ENCODE measurements at regions not wholly inside any gene's neighbourhood (a gene's known extent, or its start where the extent isn't known, plus 50 kb on each side); places are given as distances from the start of the nearest gene placed in this dataset.

- no peak overlapping the region for H3K4me3 ChIP-seq (ENCODE audit: insufficient read depth in 1 of 2, low read depth in 1 of 2, low read length in 2 of 2)
- H3K27ac ChIP-seq (ENCODE audit: low read length, poor library complexity, severe bottlenecking) = no peak overlapping the region
- WGBS = 94% methylated on average over 15 of the region's 15 CpGs
- H3K18ac ChIP-seq (ENCODE audit: low read depth in 1 of 2, low read length in 2 of 2) = no peak overlapping the region
- H3K9me3 ChIP-seq (ENCODE audit: control insufficient read depth, low read length) = no peaks in the 10 kb centered on the region
- H2BK12ac ChIP-seq (ENCODE audit: low read length in 2 of 2) = no peak overlapping the region
- H3K14ac ChIP-seq (ENCODE audit: low read length in 2 of 2) = no peak overlapping the region
- H4K8ac ChIP-seq (ENCODE audit: low read length) = no peak overlapping the region
- peaks cover 0 to 14% of the 10 kb centered on the region in 2 experiments for H3K36me3 ChIP-seq (ENCODE audit: control insufficient read depth in 1 of 2, insufficient read depth in 2 of 2, low read depth in 1 of 2, low read length in 2 of 2)
- no peak for DNase-seq
- H3K9ac ChIP-seq (ENCODE audit: low read length) = no peak overlapping the region
- H2AK5ac ChIP-seq (ENCODE audit: low read length, severe bottlenecking) = no peak overlapping the region
- no peak overlapping the region for H2BK15ac ChIP-seq (ENCODE audit: low read depth, poor library complexity, severe bottlenecking)
- H2BK5ac ChIP-seq (ENCODE audit: low read depth, low read length, poor library complexity, severe bottlenecking) = no peak overlapping the region
- no peak overlapping the region for H3K4ac ChIP-seq (ENCODE audit: low read depth in 1 of 2, low read length in 2 of 2)
- no peaks in the 10 kb centered on the region for H3K27me3 ChIP-seq (ENCODE audit: control insufficient read depth in 1 of 2, insufficient read depth in 1 of 2, low read length in 2 of 2)
- no peak overlapping the region for H2BK120ac ChIP-seq (ENCODE audit: low read depth, low read length)
- peaks cover 59% of the 10 kb centered on the region for H3K79me1 ChIP-seq (replicated peaks; ENCODE audit: low read length, poor library complexity, severe bottlenecking)
- H2AFZ ChIP-seq (ENCODE audit: low read depth, low read length) = no peak overlapping the region
- H3K4me1 ChIP-seq (ENCODE audit: control insufficient read depth, insufficient read depth, low read depth, low read length) = peaks cover 11% of the 10 kb centered on the region
- H4K91ac ChIP-seq (ENCODE audit: low read length) = no peak overlapping the region
- H3K4me2 ChIP-seq (ENCODE audit: low read length, poor library complexity, severe bottlenecking) = no peak overlapping the region
- no peak overlapping the region for H3K23ac ChIP-seq (ENCODE audit: low read length in 2 of 2)
Observed at GRCh38 chr22:25393121-25393805, 171.2 kb upstream of the GRK3 start.

- H4K91ac ChIP-seq (ENCODE audit: low read length) = no peak overlapping the region
- H3K27me3 ChIP-seq (ENCODE audit: control insufficient read depth in 1 of 2, insufficient read depth in 1 of 2, low read length in 2 of 2) = no peaks in the 10 kb centered on the region
- H2BK5ac ChIP-seq (ENCODE audit: low read depth, low read length, poor library complexity, severe bottlenecking) = no peak overlapping the region
- peaks cover 0 to 13% of the 10 kb centered on the region in 2 experiments for H3K36me3 ChIP-seq (ENCODE audit: control insufficient read depth in 1 of 2, insufficient read depth in 2 of 2, low read depth in 1 of 2, low read length in 2 of 2)
- no peak overlapping the region for H3K27ac ChIP-seq (ENCODE audit: low read length, poor library complexity, severe bottlenecking)
- peaks cover 50% of the 10 kb centered on the region for H3K79me1 ChIP-seq (replicated peaks; ENCODE audit: low read length, poor library complexity, severe bottlenecking)
- H3K23ac ChIP-seq (ENCODE audit: low read length in 2 of 2) = no peak overlapping the region
- no peak overlapping the region for H4K8ac ChIP-seq (ENCODE audit: low read length)
- no peak overlapping the region for H3K9ac ChIP-seq (ENCODE audit: low read length)
- no peak overlapping the region for H2BK15ac ChIP-seq (ENCODE audit: low read depth, poor library complexity, severe bottlenecking)
- H3K9me3 ChIP-seq (ENCODE audit: control insufficient read depth, low read length) = no peaks in the 10 kb centered on the region
- DNase-seq = no peak
- H2BK12ac ChIP-seq (ENCODE audit: low read length in 2 of 2) = no peak overlapping the region
- H3K14ac ChIP-seq (ENCODE audit: low read length in 2 of 2) = no peak overlapping the region
- no peak overlapping the region for H3K18ac ChIP-seq (ENCODE audit: low read depth in 1 of 2, low read length in 2 of 2)
- H2BK120ac ChIP-seq (ENCODE audit: low read depth, low read length) = no peak overlapping the region
- no peak overlapping the region for H2AK5ac ChIP-seq (ENCODE audit: low read length, severe bottlenecking)
- H3K4ac ChIP-seq (ENCODE audit: low read depth in 1 of 2, low read length in 2 of 2) = no peak overlapping the region
- no peak overlapping the region for H3K4me3 ChIP-seq (ENCODE audit: insufficient read depth in 1 of 2, low read depth in 1 of 2, low read length in 2 of 2)
- 95% methylated on average over 8 of the region's 8 CpGs for WGBS
- H2AFZ ChIP-seq (ENCODE audit: low read depth, low read length) = no peak overlapping the region
- no peak overlapping the region for H3K4me2 ChIP-seq (ENCODE audit: low read length, poor library complexity, severe bottlenecking)
- H3K4me1 ChIP-seq (ENCODE audit: control insufficient read depth, insufficient read depth, low read depth, low read length) = peaks cover 17% of the 10 kb centered on the region
Observed at GRCh38 chr22:25395468-25395867, 169.0 kb upstream of the GRK3 start.

GRCh38 chr22:25395915-25396314 lies 168.6 kb upstream of the GRK3 start:
- Histone ChIP-seq H2BK15ac (ENCODE audit: low read depth, poor library complexity, severe bottlenecking) (no peak overlapping the region), H3K14ac (ENCODE audit: low read length in 2 of 2) (no peak overlapping the region), H3K36me3 (ENCODE audit: control insufficient read depth in 1 of 2, insufficient read depth in 2 of 2, low read depth in 1 of 2, low read length in 2 of 2) (peaks cover 0 to 9% of the 10 kb centered on the region in 2 experiments), H3K4me3 (ENCODE audit: insufficient read depth in 1 of 2, low read depth in 1 of 2, low read length in 2 of 2) (no peak overlapping the region), H3K23ac (ENCODE audit: low read length in 2 of 2) (no peak overlapping the region), H3K27ac (ENCODE audit: low read length, poor library complexity, severe bottlenecking) (no peak overlapping the region), H3K4ac (ENCODE audit: low read depth in 1 of 2, low read length in 2 of 2) (no peak overlapping the region), H3K18ac (ENCODE audit: low read depth in 1 of 2, low read length in 2 of 2) (no peak overlapping the region), H3K27me3 (ENCODE audit: control insufficient read depth in 1 of 2, insufficient read depth in 1 of 2, low read length in 2 of 2) (no peaks in the 10 kb centered on the region), H4K91ac (ENCODE audit: low read length) (no peak overlapping the region), H3K4me1 (ENCODE audit: control insufficient read depth, insufficient read depth, low read depth, low read length) (peaks cover 19% of the 10 kb centered on the region), H2AFZ (ENCODE audit: low read depth, low read length) (no peak overlapping the region), H3K9me3 (ENCODE audit: control insufficient read depth, low read length) (no peaks in the 10 kb centered on the region), H3K9ac (ENCODE audit: low read length) (no peak overlapping the region), H2AK5ac (ENCODE audit: low read length, severe bottlenecking) (no peak overlapping the region), H2BK5ac (ENCODE audit: low read depth, low read length, poor library complexity, severe bottlenecking) (no peak overlapping the region), H2BK120ac (ENCODE audit: low read depth, low read length) (no peak overlapping the region), H3K4me2 (ENCODE audit: low read length, poor library complexity, severe bottlenecking) (no peak overlapping the region), H3K79me1 (replicated peaks; ENCODE audit: low read length, poor library complexity, severe bottlenecking) (peaks cover 49% of the 10 kb centered on the region), H2BK12ac (ENCODE audit: low read length in 2 of 2) (no peak overlapping the region), H4K8ac (ENCODE audit: low read length) (no peak overlapping the region)
- DNase-seq = no peak
- 97% methylated on average over 3 of the region's 3 CpGs for WGBS

GRCh38 chr22:25396615-25397200 lies 167.8 kb upstream of the GRK3 start:
- H3K9ac ChIP-seq (ENCODE audit: low read length) = no peak overlapping the region
- no peak overlapping the region for H3K4me3 ChIP-seq (ENCODE audit: insufficient read depth in 1 of 2, low read depth in 1 of 2, low read length in 2 of 2)
- no peak overlapping the region for H2BK5ac ChIP-seq (ENCODE audit: low read depth, low read length, poor library complexity, severe bottlenecking)
- no peak overlapping the region for H3K4ac ChIP-seq (ENCODE audit: low read depth in 1 of 2, low read length in 2 of 2)
- no peak overlapping the region for H2BK120ac ChIP-seq (ENCODE audit: low read depth, low read length)
- no peak overlapping the region for H3K27ac ChIP-seq (ENCODE audit: low read length, poor library complexity, severe bottlenecking)
- 96% methylated on average over 10 of the region's 10 CpGs for WGBS
- H4K91ac ChIP-seq (ENCODE audit: low read length) = no peak overlapping the region
- no peaks in the 10 kb centered on the region for H3K9me3 ChIP-seq (ENCODE audit: control insufficient read depth, low read length)
- H3K23ac ChIP-seq (ENCODE audit: low read length in 2 of 2) = no peak overlapping the region
- H2BK15ac ChIP-seq (ENCODE audit: low read depth, poor library complexity, severe bottlenecking) = no peak overlapping the region
- H2AFZ ChIP-seq (ENCODE audit: low read depth, low read length) = no peak overlapping the region
- peaks cover 0 to 9% of the 10 kb centered on the region in 2 experiments for H3K36me3 ChIP-seq (ENCODE audit: control insufficient read depth in 1 of 2, insufficient read depth in 2 of 2, low read depth in 1 of 2, low read length in 2 of 2)
- peaks cover 24% of the 10 kb centered on the region for H3K4me1 ChIP-seq (ENCODE audit: control insufficient read depth, insufficient read depth, low read depth, low read length)
- DNase-seq = no peak
- H4K8ac ChIP-seq (ENCODE audit: low read length) = no peak overlapping the region
- H3K4me2 ChIP-seq (ENCODE audit: low read length, poor library complexity, severe bottlenecking) = no peak overlapping the region
- no peak overlapping the region for H3K18ac ChIP-seq (ENCODE audit: low read depth in 1 of 2, low read length in 2 of 2)
- no peak overlapping the region for H2AK5ac ChIP-seq (ENCODE audit: low read length, severe bottlenecking)
- H3K14ac ChIP-seq (ENCODE audit: low read length in 2 of 2) = no peak overlapping the region
- H2BK12ac ChIP-seq (ENCODE audit: low read length in 2 of 2) = no peak overlapping the region
- H3K27me3 ChIP-seq (ENCODE audit: control insufficient read depth in 1 of 2, insufficient read depth in 1 of 2, low read length in 2 of 2) = no peaks in the 10 kb centered on the region
- H3K79me1 ChIP-seq (replicated peaks; ENCODE audit: low read length, poor library complexity, severe bottlenecking) = peaks cover 43% of the 10 kb centered on the region
